ENCODE measurements at regions not wholly inside any gene's neighbourhood (a gene's known extent, or its start where the extent isn't known, plus 50 kb on each side); places are given as distances from the start of the nearest gene placed in this dataset.

GRCh38 chr17:33375783-33376182 is 82.7 kb upstream of the ASIC2 start:
- TF ChIP-seq EP300 (IDR thresholded peaks at IDR 0.05): no peak
- no peak for TF ChIP-seq CTCF (IDR thresholded peaks at IDR 0.05)
- no peak for TF ChIP-seq POLR2A (IDR thresholded peaks at IDR 0.05)
- TF ChIP-seq POLR2AphosphoS5 (IDR thresholded peaks at IDR 0.05): no peak

Data from gastroesophageal sphincter (tissue), 3 donors.